Thyroid gland (tissue), 4 donors: ENCODE measurements at regions not wholly inside any gene's neighbourhood (a gene's known extent, or its start where the extent isn't known, plus 50 kb on each side); places are given as distances from the start of the nearest gene placed in this dataset.

Experiments
- DNase-seq, 2 donors: peaks; one replicate each; pipeline ENCODE4 v3.0.0-alpha.2; 2019
- H3K27ac ChIP-seq, 3 donors: fragments of 200-600 bp; sonication (generic); 1 replicate in 2 of 3; 2 replicates in 1 of 3; pipeline ENCODE4 v1.5.1; 2016 to 2019; ENCODE audit warnings: mild to moderate bottlenecking in 1 of 3, moderate library complexity in 1 of 3
- H3K27me3 ChIP-seq: fragments of 200-600 bp; sonication (generic); one replicate; pipeline ENCODE4 v1.5.1; 2019
- H3K36me3 ChIP-seq, 2 donors: fragments of 200-600 bp; sonication (generic); one replicate each; pipeline ENCODE4 v1.5.1; 2016 to 2019
- H3K4me1 ChIP-seq, 2 donors: fragments of 200-600 bp; sonication (generic); one replicate each; pipeline ENCODE4 v1.5.1; 2017 to 2019
- H3K4me3 ChIP-seq, 3 donors: fragments of 200-600 bp; sonication (generic); replicated peaks in 1 of 3; 1 replicate in 2 of 3; 2 replicates in 1 of 3; pipeline ENCODE4 v1.5.1; 2016; ENCODE audit warnings: mild to moderate bottlenecking in 1 of 3
- H3K9me3 ChIP-seq: fragments of 200-600 bp; sonication (generic); one replicate; pipeline ENCODE4 v1.5.1; 2017
- POLR2A ChIP-seq, 2 donors: fragments of 450-650 bp; IDR thresholded peaks; one replicate each; pipeline ENCODE4 v1.6.1; 2017; ENCODE audit warnings: antibody characterized with exemption in 2 of 2, mild to moderate bottlenecking in 2 of 2, moderate library complexity in 1 of 2
- WGBS, 2 donors: methylation state at CpG; one replicate each; pipeline ENCODE4 v1.1.5; 2017; 5-methylcytosine and 5-hydroxymethylcytosine counted together
- intact Hi-C: fragments of 100-400 bp; cut with DNase I; formaldehyde crosslinking; loops from one replicate; pipeline ENCODE4 v1.15.1; 2023
- TF ChIP-seq, protein P1 (sequence below), 6 experiments: fragments of 200-600 bp in 3 of 6; fragments of 450-650 bp in 3 of 6; sonication (generic) in 3 of 6; IDR thresholded peaks; one replicate each; pipeline ENCODE4 v1.5.1; 2016 to 2019; ENCODE audit warnings: antibody characterized with exemption in 6 of 6, mild to moderate bottlenecking in 2 of 6, inconsistent platforms in 1 of 6, moderate library complexity in 1 of 6

DNA sequence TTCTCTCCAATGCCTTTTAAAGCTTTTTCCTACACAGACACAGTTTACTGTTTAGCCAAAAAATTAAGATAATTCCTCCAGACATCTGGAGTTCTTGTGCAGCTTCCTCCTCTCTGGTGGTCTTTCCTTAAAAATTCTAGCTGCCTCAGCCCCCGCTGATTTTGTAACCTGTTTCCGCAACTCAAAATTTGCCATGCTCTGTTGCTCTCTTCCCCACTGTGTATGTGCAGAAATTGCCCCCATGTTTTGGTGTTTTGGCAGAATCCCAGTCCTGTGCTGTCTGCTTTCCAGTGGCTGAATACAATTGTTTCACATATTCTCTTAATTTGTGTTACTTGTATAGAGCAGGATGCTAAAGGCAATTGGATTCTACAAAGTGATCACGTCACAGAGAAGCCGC is 151.7 kb upstream of the PRSS1 start:
- no peak for TF ChIP-seq POLR2A (IDR thresholded peaks at IDR 0.05)
- TF ChIP-seq, protein P1, sequence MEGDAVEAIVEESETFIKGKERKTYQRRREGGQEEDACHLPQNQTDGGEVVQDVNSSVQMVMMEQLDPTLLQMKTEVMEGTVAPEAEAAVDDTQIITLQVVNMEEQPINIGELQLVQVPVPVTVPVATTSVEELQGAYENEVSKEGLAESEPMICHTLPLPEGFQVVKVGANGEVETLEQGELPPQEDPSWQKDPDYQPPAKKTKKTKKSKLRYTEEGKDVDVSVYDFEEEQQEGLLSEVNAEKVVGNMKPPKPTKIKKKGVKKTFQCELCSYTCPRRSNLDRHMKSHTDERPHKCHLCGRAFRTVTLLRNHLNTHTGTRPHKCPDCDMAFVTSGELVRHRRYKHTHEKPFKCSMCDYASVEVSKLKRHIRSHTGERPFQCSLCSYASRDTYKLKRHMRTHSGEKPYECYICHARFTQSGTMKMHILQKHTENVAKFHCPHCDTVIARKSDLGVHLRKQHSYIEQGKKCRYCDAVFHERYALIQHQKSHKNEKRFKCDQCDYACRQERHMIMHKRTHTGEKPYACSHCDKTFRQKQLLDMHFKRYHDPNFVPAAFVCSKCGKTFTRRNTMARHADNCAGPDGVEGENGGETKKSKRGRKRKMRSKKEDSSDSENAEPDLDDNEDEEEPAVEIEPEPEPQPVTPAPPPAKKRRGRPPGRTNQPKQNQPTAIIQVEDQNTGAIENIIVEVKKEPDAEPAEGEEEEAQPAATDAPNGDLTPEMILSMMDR (IDR thresholded peaks at IDR 0.05): no peak
- Histone ChIP-seq H3K27ac (no peak overlapping the region), H3K4me1 (no peaks in the 10 kb centered on the region), H3K27me3 (no peaks in the 10 kb centered on the region), H3K9me3 (no peaks in the 10 kb centered on the region), H3K4me3 (no peak overlapping the region), H3K36me3 (no peaks in the 10 kb centered on the region)
- DNase-seq: no peak
- 89 to 95% methylated on average over 4 of the region's 4 CpGs for WGBS, 2 donors
- intact Hi-C loops: no loop called here

DNA sequence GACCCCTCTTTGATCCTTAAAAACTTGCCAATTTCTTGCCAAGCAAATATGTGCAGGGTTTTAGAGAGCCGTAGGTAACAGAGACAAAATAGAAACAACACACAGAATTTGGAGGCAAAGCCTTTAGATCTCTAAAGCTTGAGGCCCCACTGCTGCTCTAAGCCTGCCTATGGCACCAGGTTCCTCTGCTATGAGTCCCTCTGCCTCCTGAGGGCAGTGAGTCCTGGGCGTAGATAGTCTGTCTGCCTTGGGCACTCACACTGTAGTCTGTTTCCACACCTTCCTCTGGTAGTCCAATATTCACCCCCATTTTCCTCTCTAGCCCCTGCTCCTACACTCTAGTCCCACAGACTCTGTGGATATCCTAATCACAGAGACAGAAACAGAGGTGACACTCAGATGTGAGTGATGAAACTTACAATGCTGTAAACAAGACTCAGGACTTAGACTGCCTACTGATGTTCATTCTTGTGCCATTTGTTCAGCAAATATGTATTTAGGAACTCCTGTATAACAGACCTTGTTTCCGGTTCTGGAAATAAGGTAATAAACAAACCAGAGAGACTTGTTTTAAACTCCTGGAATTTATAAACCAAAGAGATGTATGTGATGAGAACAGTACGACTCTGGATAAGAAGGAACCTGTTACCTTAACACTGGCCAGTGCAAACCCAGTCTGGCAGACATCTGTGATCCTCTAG is 153.3 kb upstream of the PRSS1 start:
- H3K4me1 ChIP-seq: no peaks in the 10 kb centered on the region
- no peaks in the 10 kb centered on the region for H3K27me3 ChIP-seq
- no peak for TF ChIP-seq POLR2A (IDR thresholded peaks at IDR 0.05)
- TF ChIP-seq, protein P1 (IDR thresholded peaks at IDR 0.05): no peak
- H3K36me3 ChIP-seq: no peaks in the 10 kb centered on the region
- no peak for DNase-seq
- no peak overlapping the region for H3K4me3 ChIP-seq
- no peaks in the 10 kb centered on the region for H3K9me3 ChIP-seq
- no peak overlapping the region for H3K27ac ChIP-seq
- WGBS, 2 donors: 74 to 83% methylated on average over 4 of the region's 4 CpGs
- intact Hi-C loops: no loop called here

DNA sequence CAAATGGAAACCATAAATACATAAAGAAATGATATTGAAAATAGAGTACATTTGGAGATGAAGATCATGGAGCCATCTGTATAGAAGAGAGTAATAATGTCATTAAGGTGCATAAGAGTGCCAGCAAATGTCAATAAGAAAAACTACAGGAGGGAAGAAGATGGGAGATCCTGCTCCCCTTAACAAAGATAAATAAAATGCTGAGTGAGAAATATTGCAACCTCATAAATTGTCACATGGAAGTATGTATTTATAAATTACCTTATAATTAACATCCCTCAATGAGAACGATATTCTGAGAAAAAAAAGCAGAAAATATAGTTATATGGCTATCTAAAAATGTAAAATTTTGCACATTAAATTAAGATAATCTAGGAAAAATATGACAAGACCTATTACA is 155.2 kb upstream of the PRSS1 start:
- no peaks in the 10 kb centered on the region for H3K4me1 ChIP-seq
- no peak for TF ChIP-seq POLR2A (IDR thresholded peaks at IDR 0.05)
- TF ChIP-seq, protein P1 (IDR thresholded peaks at IDR 0.05): no peak
- WGBS, 2 donors: 86 to 90% methylated on average over 1 of the region's 1 CpG
- DNase-seq: no peak
- intact Hi-C loops: no loop called here
- no peak overlapping the region for H3K4me3 ChIP-seq
- no peaks in the 10 kb centered on the region for H3K27me3 ChIP-seq
- no peak overlapping the region for H3K27ac ChIP-seq
- no peaks in the 10 kb centered on the region for H3K36me3 ChIP-seq
- H3K9me3 ChIP-seq: no peaks in the 10 kb centered on the region

GRCh38 chr7:142593106-142593505 is 156.2 kb upstream of the PRSS1 start:
- intact Hi-C loops: no loop called here
- Histone ChIP-seq H3K4me1 (no peaks in the 10 kb centered on the region), H3K27me3 (no peaks in the 10 kb centered on the region), H3K9me3 (no peaks in the 10 kb centered on the region), H3K36me3 (no peaks in the 10 kb centered on the region), H3K27ac (no peak overlapping the region), H3K4me3 (no peak overlapping the region)
- TF ChIP-seq, protein P1 (IDR thresholded peaks at IDR 0.05): no peak
- TF ChIP-seq POLR2A (IDR thresholded peaks at IDR 0.05): no peak
- DNase-seq: no peak
- 95 to 98% methylated on average over 4 of the region's 4 CpGs for WGBS, 2 donors

DNA sequence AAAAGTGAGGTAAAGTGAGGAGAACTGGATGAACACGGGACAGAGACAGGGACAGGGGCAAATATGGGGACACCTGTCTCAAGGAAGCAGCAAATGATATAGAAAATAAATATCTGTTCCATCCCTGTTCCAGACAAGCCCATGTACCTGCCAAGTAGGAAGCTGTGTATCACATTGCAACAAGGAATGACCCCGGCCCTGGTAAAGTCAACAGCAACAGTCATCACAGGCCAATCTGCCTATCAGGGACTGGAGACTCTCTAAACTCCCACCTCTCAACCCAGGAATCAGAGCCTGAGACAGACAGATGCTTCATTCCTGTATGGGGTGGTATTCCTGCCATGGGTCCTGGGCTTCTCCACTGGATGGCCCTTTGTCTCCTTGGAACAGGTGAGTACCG is 156.6 kb upstream of the PRSS1 start:
- 81 to 85% methylated on average over 3 of the region's 3 CpGs for WGBS, 2 donors
- Histone ChIP-seq H3K4me1 (no peaks in the 10 kb centered on the region), H3K36me3 (no peaks in the 10 kb centered on the region), H3K9me3 (no peaks in the 10 kb centered on the region), H3K27me3 (no peaks in the 10 kb centered on the region), H3K27ac (no peak overlapping the region), H3K4me3 (no peak overlapping the region)
- TF ChIP-seq POLR2A (IDR thresholded peaks at IDR 0.05): no peak
- TF ChIP-seq, protein P1 (IDR thresholded peaks at IDR 0.05): no peak
- intact Hi-C loops: no loop called here
- DNase-seq: no peak
